ENCODE measurements at regions not wholly inside any gene's neighbourhood (a gene's known extent, or its start where the extent isn't known, plus 50 kb on each side); places are given as distances from the start of the nearest gene placed in this dataset.

- Histone ChIP-seq H3K36me3 (replicated peaks; ENCODE audit: insufficient read depth, low read depth) (no peaks in the 10 kb centered on the region), H3K9me3 (ENCODE audit: low read depth) (no peaks in the 10 kb centered on the region), H3K4me1 (ENCODE audit: insufficient read depth) (no peaks in the 10 kb centered on the region), H3K79me2 (no peaks in the 10 kb centered on the region), H3K27ac (no peak overlapping the region), H3K4me3 (no peak overlapping the region), H2AFZ (no peak overlapping the region), H3K4me2 (no peak overlapping the region), H3K9me2 (replicated peaks; ENCODE audit: insufficient read depth) (no peaks in the 10 kb centered on the region), H3K27me3 (no peaks in the 10 kb centered on the region), H4K20me1 (ENCODE audit: insufficient read depth, poor library complexity, severe bottlenecking) (no peaks in the 10 kb centered on the region)
- TF ChIP-seq EZH2 (IDR thresholded peaks at IDR 0.05; ENCODE audit: borderline replicate concordance) (no peak), CTCF (IDR thresholded peaks at IDR 0.05; ENCODE audit: poor library complexity) (no peak), EZH2phosphoT487 (IDR thresholded peaks at IDR 0.05; ENCODE audit: low read depth, severe bottlenecking, unreplicated experiment) (no peak)
- WGBS (ENCODE audit: low lambda C conversion rate, missing lambda C conversion rate) = 71% methylated on average over 1 of the region's 1 CpG
- DNase-seq (ENCODE audit: low spot score) = no peak
Measured at GRCh38 chr5:107319901-107320300, 350.8 kb downstream of the EFNA5 start.

GRCh38 chr5:107314330-107314729, 356.4 kb downstream of the EFNA5 start:
- H3K79me2 ChIP-seq = no peaks in the 10 kb centered on the region
- no peaks in the 10 kb centered on the region for H3K36me3 ChIP-seq (replicated peaks; ENCODE audit: insufficient read depth, low read depth)
- H3K27me3 ChIP-seq = no peaks in the 10 kb centered on the region
- TF ChIP-seq EZH2 (IDR thresholded peaks at IDR 0.05; ENCODE audit: borderline replicate concordance) (no peak), CTCF (IDR thresholded peaks at IDR 0.05; ENCODE audit: poor library complexity) (no peak)
- no peak overlapping the region for H3K4me2 ChIP-seq
- H3K4me1 ChIP-seq (ENCODE audit: insufficient read depth) = no peaks in the 10 kb centered on the region
- DNase-seq (ENCODE audit: low spot score) = no peak
- no peak overlapping the region for H3K27ac ChIP-seq
- H3K9me3 ChIP-seq (ENCODE audit: low read depth) = no peaks in the 10 kb centered on the region
- no peak overlapping the region for H3K4me3 ChIP-seq
- 87% methylated on average over 3 of the region's 3 CpGs for WGBS (ENCODE audit: low lambda C conversion rate, missing lambda C conversion rate)
- no peak overlapping the region for H2AFZ ChIP-seq
- no peaks in the 10 kb centered on the region for H3K9me2 ChIP-seq (replicated peaks; ENCODE audit: insufficient read depth)
- H4K20me1 ChIP-seq (ENCODE audit: insufficient read depth, poor library complexity, severe bottlenecking) = no peaks in the 10 kb centered on the region

GRCh38 chr5:107313921-107314320, 356.8 kb downstream of the EFNA5 start:
- no peak overlapping the region for H2AFZ ChIP-seq
- no peaks in the 10 kb centered on the region for H3K4me1 ChIP-seq (ENCODE audit: insufficient read depth)
- H3K79me2 ChIP-seq = no peaks in the 10 kb centered on the region
- no peaks in the 10 kb centered on the region for H3K9me2 ChIP-seq (replicated peaks; ENCODE audit: insufficient read depth)
- H3K27me3 ChIP-seq = no peaks in the 10 kb centered on the region
- H4K20me1 ChIP-seq (ENCODE audit: insufficient read depth, poor library complexity, severe bottlenecking) = no peaks in the 10 kb centered on the region
- no peak overlapping the region for H3K4me2 ChIP-seq
- DNase-seq (ENCODE audit: low spot score) = no peak
- TF ChIP-seq EZH2phosphoT487 (IDR thresholded peaks at IDR 0.05; ENCODE audit: low read depth, severe bottlenecking, unreplicated experiment) (no peak), EZH2 (IDR thresholded peaks at IDR 0.05; ENCODE audit: borderline replicate concordance) (no peak), CTCF (IDR thresholded peaks at IDR 0.05; ENCODE audit: poor library complexity) (no peak)
- H3K27ac ChIP-seq = no peak overlapping the region
- H3K4me3 ChIP-seq = no peak overlapping the region
- 71% methylated on average over 3 of the region's 3 CpGs for WGBS (ENCODE audit: low lambda C conversion rate, missing lambda C conversion rate)
- no peaks in the 10 kb centered on the region for H3K9me3 ChIP-seq (ENCODE audit: low read depth)
- no peaks in the 10 kb centered on the region for H3K36me3 ChIP-seq (replicated peaks; ENCODE audit: insufficient read depth, low read depth)

- Histone ChIP-seq H3K27ac (no peak overlapping the region), H4K20me1 (ENCODE audit: insufficient read depth, poor library complexity, severe bottlenecking) (no peaks in the 10 kb centered on the region), H3K4me3 (no peak overlapping the region), H2AFZ (no peak overlapping the region), H3K79me2 (no peaks in the 10 kb centered on the region), H3K9me3 (ENCODE audit: low read depth) (no peaks in the 10 kb centered on the region), H3K27me3 (no peaks in the 10 kb centered on the region), H3K36me3 (replicated peaks; ENCODE audit: insufficient read depth, low read depth) (no peaks in the 10 kb centered on the region), H3K9me2 (replicated peaks; ENCODE audit: insufficient read depth) (no peaks in the 10 kb centered on the region), H3K4me2 (no peak overlapping the region), H3K4me1 (ENCODE audit: insufficient read depth) (no peaks in the 10 kb centered on the region)
- TF ChIP-seq CTCF (IDR thresholded peaks at IDR 0.05; ENCODE audit: poor library complexity) = no peak
- no peak for TF ChIP-seq EZH2phosphoT487 (IDR thresholded peaks at IDR 0.05; ENCODE audit: low read depth, severe bottlenecking, unreplicated experiment)
- TF ChIP-seq EZH2 (IDR thresholded peaks at IDR 0.05; ENCODE audit: borderline replicate concordance) = no peak
- WGBS (ENCODE audit: low lambda C conversion rate, missing lambda C conversion rate) = 98% methylated on average over 3 of the region's 3 CpGs
- no peak for DNase-seq (ENCODE audit: low spot score)
Measured at GRCh38 chr5:107313098-107313497, 357.6 kb downstream of the EFNA5 start.
